HepG2 (cell line): ENCODE measurements at regions not wholly inside any gene's neighbourhood (a gene's known extent, or its start where the extent isn't known, plus 50 kb on each side); places are given as distances from the start of the nearest gene placed in this dataset.

ENCODE experiments used
- ARHGAP35 ChIP-seq: sonication (generic); formaldehyde crosslinking; IDR thresholded peaks from 2 replicates; pipeline ENCODE4 v1.9.0; 2022; ENCODE audit warnings: mild to moderate bottlenecking, inconsistent platforms, moderate library complexity, missing genetic modification reagents, borderline replicate concordance
- ARNT ChIP-seq: fragments of 450-650 bp; IDR thresholded peaks from 2 replicates; pipeline ENCODE4 v1.6.1; 2017
- ELF4 ChIP-seq: sonication (generic); formaldehyde crosslinking; IDR thresholded peaks from 2 replicates; pipeline ENCODE4 v1.5.0; 2020; ENCODE audit warnings: missing genetic modification reagents, mild to moderate bottlenecking, moderate library complexity, borderline replicate concordance
- MTF1 ChIP-seq: sonication (generic); formaldehyde crosslinking; IDR thresholded peaks from 2 replicates; pipeline ENCODE4 v1.5.0; 2020; ENCODE audit warnings: missing genetic modification reagents
- POLR2AphosphoS5 ChIP-seq: IDR thresholded peaks from 2 replicates; pipeline ENCODE4 v1.6.1; 2012; ENCODE audit warnings: low read depth, low read length
- SIN3A ChIP-seq: IDR thresholded peaks from 2 replicates; pipeline ENCODE4 v1.6.1; 2011; ENCODE audit warnings: low read depth, mild to moderate bottlenecking, control low read depth, low read length, borderline replicate concordance
- SMAD3 ChIP-seq: sonication (generic); formaldehyde crosslinking; IDR thresholded peaks from 2 replicates; pipeline ENCODE4 v1.4.0; 2020; ENCODE audit warnings: missing genetic modification reagents
- SP2 ChIP-seq: sonication (generic); formaldehyde crosslinking; IDR thresholded peaks from 2 replicates; pipeline ENCODE4 v1.5.1; 2020; ENCODE audit warnings: mild to moderate bottlenecking, missing genetic modification reagents
- ZNF232 ChIP-seq: sonication (generic); formaldehyde crosslinking; IDR thresholded peaks from 2 replicates; pipeline ENCODE4 v1.4.0; 2020; ENCODE audit warnings: missing genetic modification reagents, borderline replicate concordance
- ZNF329 ChIP-seq: sonication (generic); formaldehyde crosslinking; IDR thresholded peaks from 2 replicates; pipeline ENCODE4 v1.9.0; 2021; ENCODE audit warnings: low read depth, mild to moderate bottlenecking, missing genetic modification reagents
- ZSCAN30 ChIP-seq: sonication (generic); formaldehyde crosslinking; IDR thresholded peaks from 2 replicates; pipeline ENCODE4 v1.5.0; 2020; ENCODE audit warnings: mild to moderate bottlenecking, missing genetic modification reagents
- TF ChIP-seq, protein P1 (sequence below): sonication (generic); formaldehyde crosslinking; IDR thresholded peaks from 2 replicates; pipeline ENCODE4 v1.5.0; 2020; ENCODE audit warnings: mild to moderate bottlenecking, missing genetic modification reagents
- TF ChIP-seq, protein P2 (sequence below): sonication (generic); formaldehyde crosslinking; IDR thresholded peaks from 2 replicates; pipeline ENCODE4 v1.8.0; 2022; ENCODE audit warnings: mild to moderate bottlenecking, missing genetic modification reagents, moderate library complexity
- TF ChIP-seq, protein P3 (sequence below), 2 experiments: IDR thresholded peaks; 2 replicates each; pipeline ENCODE4 v1.6.1; 2011 to 2012; ENCODE audit warnings: low read length in 2 of 2, borderline replicate concordance in 1 of 2, low read depth in 1 of 2, mild to moderate bottlenecking in 1 of 2, moderate library complexity in 1 of 2

DNA sequence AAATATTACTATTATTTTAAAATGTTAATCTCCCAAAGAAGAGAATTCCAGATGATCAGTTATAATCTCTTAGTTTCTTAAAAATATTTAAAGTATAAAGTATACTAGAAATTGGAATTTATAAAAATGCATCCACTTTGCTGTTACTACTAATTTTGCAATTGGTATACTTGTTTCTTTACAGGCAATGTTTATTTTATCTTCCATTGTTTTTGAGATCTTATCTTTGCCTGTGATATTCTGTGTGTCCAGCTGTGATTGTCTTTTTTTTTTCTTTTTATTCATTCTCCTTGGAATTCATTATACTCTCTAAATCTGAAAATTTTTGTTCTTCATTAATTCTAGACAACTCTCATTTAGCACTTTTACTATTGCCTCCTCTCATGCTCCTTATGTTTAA, 652.6 kb downstream of the TNS3 start:
- TF ChIP-seq SMAD3 (CRISPR knock-in tag) (no peak), ARHGAP35 (CRISPR knock-in tag) (no peak), SP2 (no peak), ZNF232 (no peak), ELF4 (CRISPR knock-in tag) (no peak), POLR2AphosphoS5 (no peak), ARNT (no peak), ZSCAN30 (CRISPR knock-in tag) (no peak), ZNF329 (CRISPR knock-in tag) (no peak), MTF1 (CRISPR knock-in tag) (no peak), SIN3A (no peak)
- TF ChIP-seq, protein P1, sequence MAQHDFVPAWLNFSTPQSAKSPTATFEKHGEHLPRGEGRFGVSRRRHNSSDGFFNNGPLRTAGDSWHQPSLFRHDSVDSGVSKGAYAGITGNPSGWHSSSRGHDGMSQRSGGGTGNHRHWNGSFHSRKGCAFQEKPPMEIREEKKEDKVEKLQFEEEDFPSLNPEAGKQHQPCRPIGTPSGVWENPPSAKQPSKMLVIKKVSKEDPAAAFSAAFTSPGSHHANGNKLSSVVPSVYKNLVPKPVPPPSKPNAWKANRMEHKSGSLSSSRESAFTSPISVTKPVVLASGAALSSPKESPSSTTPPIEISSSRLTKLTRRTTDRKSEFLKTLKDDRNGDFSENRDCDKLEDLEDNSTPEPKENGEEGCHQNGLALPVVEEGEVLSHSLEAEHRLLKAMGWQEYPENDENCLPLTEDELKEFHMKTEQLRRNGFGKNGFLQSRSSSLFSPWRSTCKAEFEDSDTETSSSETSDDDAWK: no peak
- TF ChIP-seq, protein P2, sequence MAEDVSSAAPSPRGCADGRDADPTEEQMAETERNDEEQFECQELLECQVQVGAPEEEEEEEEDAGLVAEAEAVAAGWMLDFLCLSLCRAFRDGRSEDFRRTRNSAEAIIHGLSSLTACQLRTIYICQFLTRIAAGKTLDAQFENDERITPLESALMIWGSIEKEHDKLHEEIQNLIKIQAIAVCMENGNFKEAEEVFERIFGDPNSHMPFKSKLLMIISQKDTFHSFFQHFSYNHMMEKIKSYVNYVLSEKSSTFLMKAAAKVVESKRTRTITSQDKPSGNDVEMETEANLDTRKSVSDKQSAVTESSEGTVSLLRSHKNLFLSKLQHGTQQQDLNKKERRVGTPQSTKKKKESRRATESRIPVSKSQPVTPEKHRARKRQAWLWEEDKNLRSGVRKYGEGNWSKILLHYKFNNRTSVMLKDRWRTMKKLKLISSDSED (CRISPR knock-in tag): no peak
- TF ChIP-seq, protein P3, sequence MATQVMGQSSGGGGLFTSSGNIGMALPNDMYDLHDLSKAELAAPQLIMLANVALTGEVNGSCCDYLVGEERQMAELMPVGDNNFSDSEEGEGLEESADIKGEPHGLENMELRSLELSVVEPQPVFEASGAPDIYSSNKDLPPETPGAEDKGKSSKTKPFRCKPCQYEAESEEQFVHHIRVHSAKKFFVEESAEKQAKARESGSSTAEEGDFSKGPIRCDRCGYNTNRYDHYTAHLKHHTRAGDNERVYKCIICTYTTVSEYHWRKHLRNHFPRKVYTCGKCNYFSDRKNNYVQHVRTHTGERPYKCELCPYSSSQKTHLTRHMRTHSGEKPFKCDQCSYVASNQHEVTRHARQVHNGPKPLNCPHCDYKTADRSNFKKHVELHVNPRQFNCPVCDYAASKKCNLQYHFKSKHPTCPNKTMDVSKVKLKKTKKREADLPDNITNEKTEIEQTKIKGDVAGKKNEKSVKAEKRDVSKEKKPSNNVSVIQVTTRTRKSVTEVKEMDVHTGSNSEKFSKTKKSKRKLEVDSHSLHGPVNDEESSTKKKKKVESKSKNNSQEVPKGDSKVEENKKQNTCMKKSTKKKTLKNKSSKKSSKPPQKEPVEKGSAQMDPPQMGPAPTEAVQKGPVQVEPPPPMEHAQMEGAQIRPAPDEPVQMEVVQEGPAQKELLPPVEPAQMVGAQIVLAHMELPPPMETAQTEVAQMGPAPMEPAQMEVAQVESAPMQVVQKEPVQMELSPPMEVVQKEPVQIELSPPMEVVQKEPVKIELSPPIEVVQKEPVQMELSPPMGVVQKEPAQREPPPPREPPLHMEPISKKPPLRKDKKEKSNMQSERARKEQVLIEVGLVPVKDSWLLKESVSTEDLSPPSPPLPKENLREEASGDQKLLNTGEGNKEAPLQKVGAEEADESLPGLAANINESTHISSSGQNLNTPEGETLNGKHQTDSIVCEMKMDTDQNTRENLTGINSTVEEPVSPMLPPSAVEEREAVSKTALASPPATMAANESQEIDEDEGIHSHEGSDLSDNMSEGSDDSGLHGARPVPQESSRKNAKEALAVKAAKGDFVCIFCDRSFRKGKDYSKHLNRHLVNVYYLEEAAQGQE (IDR thresholded peaks at IDR 0.05; ENCODE audit: borderline replicate concordance in 1 of 2, low read depth in 1 of 2, low read length in 2 of 2): no peak
